ENCODE measurements at regions not wholly inside any gene's neighbourhood (a gene's known extent, or its start where the extent isn't known, plus 50 kb on each side); places are given as distances from the start of the nearest gene placed in this dataset.

DNA sequence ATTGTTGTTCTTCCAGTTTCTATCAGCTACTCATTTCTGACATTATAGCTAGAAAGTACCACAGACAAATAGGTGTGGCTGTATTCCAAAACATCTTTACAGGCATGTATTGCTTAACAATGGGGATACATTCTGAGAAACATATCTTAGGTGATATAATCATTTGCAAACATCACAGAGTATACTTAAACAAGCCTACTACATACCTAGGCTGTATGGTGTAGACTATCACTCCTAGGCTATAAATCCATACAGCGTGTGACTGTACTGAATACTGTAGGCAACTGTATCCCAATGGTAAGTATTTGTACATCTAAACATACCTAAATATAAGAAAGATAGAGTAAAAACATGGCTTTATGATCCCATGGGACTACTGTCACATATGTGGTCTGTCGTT lies 231.8 kb downstream of the ETS1 start:
- TF ChIP-seq, protein P1, sequence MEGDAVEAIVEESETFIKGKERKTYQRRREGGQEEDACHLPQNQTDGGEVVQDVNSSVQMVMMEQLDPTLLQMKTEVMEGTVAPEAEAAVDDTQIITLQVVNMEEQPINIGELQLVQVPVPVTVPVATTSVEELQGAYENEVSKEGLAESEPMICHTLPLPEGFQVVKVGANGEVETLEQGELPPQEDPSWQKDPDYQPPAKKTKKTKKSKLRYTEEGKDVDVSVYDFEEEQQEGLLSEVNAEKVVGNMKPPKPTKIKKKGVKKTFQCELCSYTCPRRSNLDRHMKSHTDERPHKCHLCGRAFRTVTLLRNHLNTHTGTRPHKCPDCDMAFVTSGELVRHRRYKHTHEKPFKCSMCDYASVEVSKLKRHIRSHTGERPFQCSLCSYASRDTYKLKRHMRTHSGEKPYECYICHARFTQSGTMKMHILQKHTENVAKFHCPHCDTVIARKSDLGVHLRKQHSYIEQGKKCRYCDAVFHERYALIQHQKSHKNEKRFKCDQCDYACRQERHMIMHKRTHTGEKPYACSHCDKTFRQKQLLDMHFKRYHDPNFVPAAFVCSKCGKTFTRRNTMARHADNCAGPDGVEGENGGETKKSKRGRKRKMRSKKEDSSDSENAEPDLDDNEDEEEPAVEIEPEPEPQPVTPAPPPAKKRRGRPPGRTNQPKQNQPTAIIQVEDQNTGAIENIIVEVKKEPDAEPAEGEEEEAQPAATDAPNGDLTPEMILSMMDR (IDR thresholded peaks at IDR 0.05): no peak
- TF ChIP-seq POLR2A (IDR thresholded peaks at IDR 0.05): no peak
